MM.1S (cell line): ENCODE measurements at regions not wholly inside any gene's neighbourhood (a gene's known extent, or its start where the extent isn't known, plus 50 kb on each side); places are given as distances from the start of the nearest gene placed in this dataset.

Experiments
- EZH2phosphoT487 ChIP-seq: fragments of 300-600 bp; sonication (generic); IDR thresholded peaks from 2 replicates; pipeline ENCODE4 v1.6.1; 2018; ENCODE audit warnings: antibody characterized with exemption, low read length
- TF ChIP-seq, protein P1 (sequence below): fragments of 300-600 bp; sonication (generic); IDR thresholded peaks from 2 replicates; pipeline ENCODE4 v1.5.1; 2016; ENCODE audit warnings: antibody characterized with exemption, low read length, mixed read lengths

DNA sequence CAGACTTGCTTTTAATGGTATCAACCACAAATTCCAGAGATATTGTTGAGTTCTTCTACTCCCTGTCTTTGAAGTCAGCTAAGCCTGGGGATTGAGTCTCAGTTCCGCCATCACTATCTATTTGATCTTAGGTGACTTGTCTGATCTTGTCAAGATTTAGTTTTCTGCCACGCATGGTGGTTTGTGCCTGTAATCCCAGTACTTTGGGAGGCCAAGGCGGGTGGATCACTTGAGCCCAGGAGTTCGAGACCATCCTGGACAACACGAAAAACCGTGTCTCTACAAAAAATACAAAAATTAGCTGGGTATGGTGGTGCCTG is 376.9 kb downstream of the FGF9 start:
- TF ChIP-seq, protein P1, sequence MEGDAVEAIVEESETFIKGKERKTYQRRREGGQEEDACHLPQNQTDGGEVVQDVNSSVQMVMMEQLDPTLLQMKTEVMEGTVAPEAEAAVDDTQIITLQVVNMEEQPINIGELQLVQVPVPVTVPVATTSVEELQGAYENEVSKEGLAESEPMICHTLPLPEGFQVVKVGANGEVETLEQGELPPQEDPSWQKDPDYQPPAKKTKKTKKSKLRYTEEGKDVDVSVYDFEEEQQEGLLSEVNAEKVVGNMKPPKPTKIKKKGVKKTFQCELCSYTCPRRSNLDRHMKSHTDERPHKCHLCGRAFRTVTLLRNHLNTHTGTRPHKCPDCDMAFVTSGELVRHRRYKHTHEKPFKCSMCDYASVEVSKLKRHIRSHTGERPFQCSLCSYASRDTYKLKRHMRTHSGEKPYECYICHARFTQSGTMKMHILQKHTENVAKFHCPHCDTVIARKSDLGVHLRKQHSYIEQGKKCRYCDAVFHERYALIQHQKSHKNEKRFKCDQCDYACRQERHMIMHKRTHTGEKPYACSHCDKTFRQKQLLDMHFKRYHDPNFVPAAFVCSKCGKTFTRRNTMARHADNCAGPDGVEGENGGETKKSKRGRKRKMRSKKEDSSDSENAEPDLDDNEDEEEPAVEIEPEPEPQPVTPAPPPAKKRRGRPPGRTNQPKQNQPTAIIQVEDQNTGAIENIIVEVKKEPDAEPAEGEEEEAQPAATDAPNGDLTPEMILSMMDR, result no peak
- TF ChIP-seq EZH2phosphoT487, result no peak
